Thymus (tissue), 11 donors: ENCODE measurements at regions not wholly inside any gene's neighbourhood (a gene's known extent, or its start where the extent isn't known, plus 50 kb on each side); places are given as distances from the start of the nearest gene placed in this dataset.
"Not testable (repeated sequence)": the region's sequence is repeated elsewhere in the genome, so short reads cannot be mapped to it uniquely, and the experiment has no call there.

Experiments used
- DNase-seq, 9 donors: peaks; one replicate each; pipeline ENCODE4 v3.0.0-alpha.2; 2013; ENCODE audit warnings: low spot score in 9 of 9, low read depth in 6 of 9, missing footprints in 1 of 9
- H3K27ac ChIP-seq, 2 donors: one replicate each; pipeline ENCODE4 v1.5.1; 2013; ENCODE audit warnings: control low read depth in 1 of 2, low read depth in 1 of 2, low read length in 1 of 2, mild to moderate bottlenecking in 1 of 2, moderate library complexity in 1 of 2
- H3K27me3 ChIP-seq, 2 donors: one replicate each; pipeline ENCODE4 v1.5.1; 2013; ENCODE audit warnings: low read length in 1 of 2; ENCODE audit not compliant: control insufficient read depth in 2 of 2, insufficient read depth in 1 of 2
- H3K36me3 ChIP-seq, 2 donors: one replicate each; pipeline ENCODE4 v1.5.1; 2013; ENCODE audit warnings: low read length in 1 of 2, mild to moderate bottlenecking in 1 of 2, moderate library complexity in 1 of 2; ENCODE audit not compliant: control insufficient read depth in 2 of 2, insufficient read depth in 2 of 2
- H3K4me1 ChIP-seq, 2 donors: one replicate each; pipeline ENCODE4 v1.5.1; 2013; ENCODE audit warnings: low read length in 2 of 2; ENCODE audit not compliant: control insufficient read depth in 2 of 2, insufficient read depth in 2 of 2
- H3K4me3 ChIP-seq, 2 donors: one replicate each; pipeline ENCODE4 v1.5.1; 2013; ENCODE audit warnings: low read length in 2 of 2, control low read depth in 1 of 2, mild to moderate bottlenecking in 1 of 2
- H3K9me3 ChIP-seq, 2 donors: one replicate each; pipeline ENCODE4 v1.5.1; 2013; ENCODE audit warnings: low read length in 1 of 2, mild to moderate bottlenecking in 1 of 2; ENCODE audit not compliant: control insufficient read depth in 2 of 2, insufficient read depth in 1 of 2
- WGBS: extraction: QIAGEN DNeasy Blood & Tissue Kit; methylation state at CpG from one replicate; pipeline ENCODE4 v1.1.7; 2013; 5-methylcytosine and 5-hydroxymethylcytosine counted together
- donor health status: healthy.

GRCh38 chr15:81886591-81886990, 159.2 kb downstream of the MEX3B start:
- Histone ChIP-seq H3K4me3 (no peak overlapping the region), H3K27me3 (no peaks in the 10 kb centered on the region), H3K27ac (no peak overlapping the region), H3K9me3 (no peaks in the 10 kb centered on the region), H3K36me3 (no peaks in the 10 kb centered on the region), H3K4me1 (no peaks in the 10 kb centered on the region)
- no peak for DNase-seq
- 94% methylated on average over 6 of the region's 6 CpGs for WGBS

GRCh38 chr15:81886080-81886479, 159.7 kb downstream of the MEX3B start:
- no peak overlapping the region for H3K27ac ChIP-seq

DNA sequence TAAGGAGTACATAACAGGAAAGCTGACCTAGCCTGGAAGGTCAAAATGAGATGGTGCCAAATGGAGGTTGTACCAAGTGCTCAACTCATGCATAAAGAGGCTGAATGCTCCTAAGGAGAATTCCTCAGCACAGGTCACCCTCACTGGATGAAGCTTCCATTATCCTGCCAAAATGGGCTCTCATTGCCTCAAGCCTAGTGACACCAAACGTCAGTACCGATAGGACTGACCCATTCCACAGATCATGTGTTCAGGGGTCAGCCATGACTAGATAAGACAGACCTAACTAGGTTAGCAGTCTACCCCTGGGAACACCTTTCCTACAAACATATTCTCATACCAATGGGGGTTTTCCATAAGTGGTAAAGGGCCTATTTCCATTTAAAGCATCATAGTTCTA, 160.7 kb downstream of the MEX3B start:
- no peak overlapping the region for H3K27ac ChIP-seq
- H3K27me3 ChIP-seq: no peaks in the 10 kb centered on the region
- no peak for DNase-seq
- H3K4me1 ChIP-seq: no peaks in the 10 kb centered on the region
- H3K4me3 ChIP-seq: no peak overlapping the region
- no peaks in the 10 kb centered on the region for H3K9me3 ChIP-seq
- H3K36me3 ChIP-seq: no peaks in the 10 kb centered on the region
- 95% methylated on average over 2 of the region's 2 CpGs for WGBS

More at GRCh38 chr15:81886080-81886479, 159.7 kb downstream of the MEX3B start:
- Histone ChIP-seq H3K36me3 (no peaks in the 10 kb centered on the region), H3K9me3 (no peaks in the 10 kb centered on the region), H3K4me3 (no peak overlapping the region), H3K27me3 (no peaks in the 10 kb centered on the region), H3K4me1 (no peaks in the 10 kb centered on the region)
- 91% methylated on average over 2 of the region's 2 CpGs for WGBS
- DNase-seq: no peak

DNA sequence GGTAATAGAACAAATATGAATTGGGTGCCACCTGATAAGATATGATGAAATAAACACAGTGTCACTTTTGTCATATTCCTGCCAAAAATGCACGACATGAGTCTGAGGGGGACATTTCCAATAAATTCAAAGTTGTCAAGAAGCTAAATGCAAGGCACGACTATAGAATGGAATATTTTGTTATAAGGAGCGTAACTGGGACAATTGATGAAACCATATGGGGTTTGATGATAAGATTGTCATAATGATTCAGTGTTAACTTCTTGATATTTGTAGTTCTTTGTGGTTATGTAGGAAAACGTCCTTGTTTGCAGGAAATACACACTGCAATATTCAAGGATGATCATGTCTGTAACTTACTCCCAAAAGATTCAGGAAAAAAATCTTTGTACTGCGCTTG, 163.3 kb downstream of the MEX3B start:
- WGBS: 74% methylated on average over 5 of the region's 5 CpGs
- no peak for DNase-seq
- no peaks in the 10 kb centered on the region for H3K4me1 ChIP-seq
- no peaks in the 10 kb centered on the region for H3K36me3 ChIP-seq
- H3K27ac ChIP-seq: no peak overlapping the region
- no peaks in the 10 kb centered on the region for H3K9me3 ChIP-seq
- no peak overlapping the region for H3K4me3 ChIP-seq
- no peaks in the 10 kb centered on the region for H3K27me3 ChIP-seq

DNA sequence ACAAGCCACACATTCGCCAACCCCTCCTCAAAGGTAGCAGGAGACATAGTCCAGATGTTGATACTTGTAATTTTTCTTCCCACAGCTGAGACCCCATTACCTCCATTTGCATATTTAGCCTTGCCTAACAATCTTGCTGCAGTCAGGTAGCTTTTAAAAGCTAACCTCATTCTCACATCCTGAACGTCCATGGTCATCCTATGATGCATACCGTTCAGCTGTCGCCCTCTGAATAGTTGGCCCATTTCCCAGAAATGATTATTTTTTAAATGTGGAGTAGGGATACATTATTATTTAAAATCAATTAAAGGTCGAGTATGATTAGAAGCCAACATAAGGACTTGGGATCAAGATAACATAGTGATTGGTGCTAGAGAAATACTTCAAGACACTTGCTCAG, 165.0 kb downstream of the MEX3B start:
- DNase-seq: no peak
- Histone ChIP-seq H3K4me1 (no peaks in the 10 kb centered on the region), H3K27me3 (no peaks in the 10 kb centered on the region), H3K36me3 (no peaks in the 10 kb centered on the region), H3K27ac (no peak overlapping the region), H3K4me3 (no peak overlapping the region), H3K9me3 (no peaks in the 10 kb centered on the region)
- 93% methylated on average over 5 of the region's 5 CpGs for WGBS

- WGBS: 91% methylated on average over 4 of the region's 4 CpGs
- no peaks in the 10 kb centered on the region for H3K9me3 ChIP-seq
- no peaks in the 10 kb centered on the region for H3K4me1 ChIP-seq
- H3K4me3 ChIP-seq: no peak overlapping the region
- no peaks in the 10 kb centered on the region for H3K36me3 ChIP-seq
- no peak for DNase-seq
- no peak overlapping the region for H3K27ac ChIP-seq
- no peaks in the 10 kb centered on the region for H3K27me3 ChIP-seq
Measured at GRCh38 chr15:81880314-81880713, 165.5 kb downstream of the MEX3B start.

GRCh38 chr15:81875717-81876116, 170.1 kb downstream of the MEX3B start:
- H3K36me3 ChIP-seq, H3K9me3 ChIP-seq, H3K4me1 ChIP-seq, H3K27me3 ChIP-seq, H3K4me3 ChIP-seq, H3K27ac ChIP-seq, DNase-seq: not testable (repeated sequence)
- WGBS: 75% methylated on average over 1 of the region's 1 CpG

DNA sequence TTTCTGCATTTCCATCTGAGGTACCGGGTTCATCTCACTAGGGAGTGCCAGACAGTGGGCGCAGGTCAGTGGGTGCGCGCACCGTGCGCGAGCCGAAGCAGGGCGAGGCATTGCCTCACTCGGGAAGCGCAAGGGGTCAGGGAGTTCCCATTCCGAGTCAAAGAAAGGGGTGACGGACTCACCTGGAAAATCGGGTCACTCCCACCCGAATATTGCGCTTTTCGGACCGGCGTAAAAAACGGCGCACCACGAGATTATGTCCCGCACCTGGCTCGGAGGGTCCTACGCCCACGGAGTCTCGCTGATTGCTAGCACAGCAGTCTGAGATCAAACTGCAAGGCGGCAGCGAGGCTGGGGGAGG, 175.1 kb downstream of the MEX3B start:
- H3K36me3 ChIP-seq, DNase-seq, H3K9me3 ChIP-seq, H3K4me3 ChIP-seq, H3K27ac ChIP-seq, H3K4me1 ChIP-seq, H3K27me3 ChIP-seq: not testable (repeated sequence)
- 97% methylated on average over 22 of the region's 29 CpGs for WGBS

- H3K9me3 ChIP-seq, H3K4me3 ChIP-seq, DNase-seq, H3K27me3 ChIP-seq, H3K27ac ChIP-seq, H3K4me1 ChIP-seq, H3K36me3 ChIP-seq: not testable (repeated sequence)
- 96% methylated on average over 16 of the region's 16 CpGs for WGBS
Measured at GRCh38 chr15:81870062-81870745, 175.6 kb downstream of the MEX3B start.
